Tibial nerve (tissue), 3 donors: ENCODE measurements at regions not wholly inside any gene's neighbourhood (a gene's known extent, or its start where the extent isn't known, plus 50 kb on each side); places are given as distances from the start of the nearest gene placed in this dataset.

ENCODE experiments used
- POLR2A ChIP-seq, 2 donors: fragments of 450-650 bp; IDR thresholded peaks; one replicate each; pipeline ENCODE4 v1.6.1; 2017; ENCODE audit warnings: antibody characterized with exemption in 2 of 2, mild to moderate bottlenecking in 2 of 2, moderate library complexity in 2 of 2
- TF ChIP-seq, protein P1 (sequence below), 5 experiments: fragments of 200-600 bp in 3 of 5; fragments of 450-650 bp in 2 of 5; sonication (generic) in 3 of 5; IDR thresholded peaks; one replicate each; pipeline ENCODE4 v1.5.1; 2016 to 2019; ENCODE audit warnings: antibody characterized with exemption in 5 of 5, mild to moderate bottlenecking in 3 of 5, moderate library complexity in 2 of 5

GRCh38 chr3:102081572-102082289 is 232.4 kb downstream of the NFKBIZ start:
- TF ChIP-seq, protein P1, sequence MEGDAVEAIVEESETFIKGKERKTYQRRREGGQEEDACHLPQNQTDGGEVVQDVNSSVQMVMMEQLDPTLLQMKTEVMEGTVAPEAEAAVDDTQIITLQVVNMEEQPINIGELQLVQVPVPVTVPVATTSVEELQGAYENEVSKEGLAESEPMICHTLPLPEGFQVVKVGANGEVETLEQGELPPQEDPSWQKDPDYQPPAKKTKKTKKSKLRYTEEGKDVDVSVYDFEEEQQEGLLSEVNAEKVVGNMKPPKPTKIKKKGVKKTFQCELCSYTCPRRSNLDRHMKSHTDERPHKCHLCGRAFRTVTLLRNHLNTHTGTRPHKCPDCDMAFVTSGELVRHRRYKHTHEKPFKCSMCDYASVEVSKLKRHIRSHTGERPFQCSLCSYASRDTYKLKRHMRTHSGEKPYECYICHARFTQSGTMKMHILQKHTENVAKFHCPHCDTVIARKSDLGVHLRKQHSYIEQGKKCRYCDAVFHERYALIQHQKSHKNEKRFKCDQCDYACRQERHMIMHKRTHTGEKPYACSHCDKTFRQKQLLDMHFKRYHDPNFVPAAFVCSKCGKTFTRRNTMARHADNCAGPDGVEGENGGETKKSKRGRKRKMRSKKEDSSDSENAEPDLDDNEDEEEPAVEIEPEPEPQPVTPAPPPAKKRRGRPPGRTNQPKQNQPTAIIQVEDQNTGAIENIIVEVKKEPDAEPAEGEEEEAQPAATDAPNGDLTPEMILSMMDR (IDR thresholded peaks at IDR 0.05) = no peak
- TF ChIP-seq POLR2A (IDR thresholded peaks at IDR 0.05) = no peak
